Non-pigmented ciliary epithelial cell (primary cell): ENCODE measurements at regions not wholly inside any gene's neighbourhood (a gene's known extent, or its start where the extent isn't known, plus 50 kb on each side); places are given as distances from the start of the nearest gene placed in this dataset.
"Not testable (repeated sequence)": the region's sequence is repeated elsewhere in the genome, so short reads cannot be mapped to it uniquely, and the experiment has no call there.

Source experiments
- DNase-seq: peaks from one replicate; pipeline ENCODE4 v3.0.0-alpha.2; 2010; ENCODE audit warnings: low read depth

- no peak for DNase-seq
Observed at GRCh38 chr4:188377816-188378215, 238.6 kb downstream of the TRIML1 start.

DNA sequence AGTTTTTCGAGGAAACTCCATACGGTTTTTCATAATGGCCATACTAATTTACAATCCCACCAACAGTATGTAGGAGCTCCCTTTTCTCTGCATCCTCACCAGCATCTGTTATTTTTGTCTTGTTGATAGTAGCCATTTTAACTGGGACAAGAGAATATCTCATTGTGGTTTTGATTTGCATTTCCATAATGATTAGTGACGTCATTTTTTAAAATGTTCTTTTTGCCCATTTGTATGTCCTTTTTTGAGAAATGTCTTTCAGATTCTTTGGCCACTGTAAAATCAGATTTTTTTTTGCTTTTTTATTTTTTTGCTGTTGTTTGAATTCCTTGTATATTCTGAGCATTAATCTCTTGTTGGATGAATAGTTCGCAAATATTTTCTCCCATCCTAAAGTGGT lies 243.9 kb downstream of the TRIML1 start:
- no peak for DNase-seq

DNA sequence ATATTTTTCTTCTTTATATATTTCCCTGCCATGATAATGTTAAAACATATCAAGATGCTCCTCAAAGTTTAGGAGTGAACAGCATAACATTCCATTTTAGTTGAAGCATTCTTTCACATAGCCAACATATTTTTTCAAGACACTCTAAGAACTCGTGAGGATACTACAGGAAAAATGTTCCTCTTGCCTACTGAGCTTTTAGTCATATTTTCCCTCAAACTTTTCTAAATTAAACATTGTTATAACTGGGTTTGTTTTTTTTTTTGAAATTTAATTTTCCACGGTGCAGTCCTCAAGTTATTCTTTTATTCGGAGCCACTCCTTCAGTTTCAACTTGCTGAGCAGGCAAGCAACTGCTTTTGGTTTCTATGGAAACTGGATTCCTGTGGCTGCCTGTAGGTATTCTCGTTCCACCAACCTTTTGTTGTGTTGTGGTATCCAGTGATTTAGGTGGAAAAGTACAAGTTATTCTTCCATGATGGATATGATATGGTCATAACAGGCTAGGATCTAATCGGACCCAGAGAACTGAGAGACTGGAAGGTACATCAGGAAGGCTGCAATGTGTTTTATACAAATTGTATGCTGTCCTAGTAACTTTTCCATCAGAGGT lies 248.0 kb downstream of the TRIML1 start:
- DNase-seq, result no peak

- DNase-seq, result not testable (repeated sequence)
Observed at GRCh38 chr4:188391349-188391748, 252.1 kb downstream of the TRIML1 start.

GRCh38 chr4:188396037-188396436 lies 256.8 kb downstream of the TRIML1 start:
- no peak for DNase-seq

- no peak for DNase-seq
Observed at GRCh38 chr4:188399834-188400233, 260.6 kb downstream of the TRIML1 start.

GRCh38 chr4:188400451-188400850 lies 261.2 kb downstream of the TRIML1 start:
- no peak for DNase-seq

GRCh38 chr4:188403272-188403671 lies 264.0 kb downstream of the TRIML1 start:
- DNase-seq, result no peak

DNA sequence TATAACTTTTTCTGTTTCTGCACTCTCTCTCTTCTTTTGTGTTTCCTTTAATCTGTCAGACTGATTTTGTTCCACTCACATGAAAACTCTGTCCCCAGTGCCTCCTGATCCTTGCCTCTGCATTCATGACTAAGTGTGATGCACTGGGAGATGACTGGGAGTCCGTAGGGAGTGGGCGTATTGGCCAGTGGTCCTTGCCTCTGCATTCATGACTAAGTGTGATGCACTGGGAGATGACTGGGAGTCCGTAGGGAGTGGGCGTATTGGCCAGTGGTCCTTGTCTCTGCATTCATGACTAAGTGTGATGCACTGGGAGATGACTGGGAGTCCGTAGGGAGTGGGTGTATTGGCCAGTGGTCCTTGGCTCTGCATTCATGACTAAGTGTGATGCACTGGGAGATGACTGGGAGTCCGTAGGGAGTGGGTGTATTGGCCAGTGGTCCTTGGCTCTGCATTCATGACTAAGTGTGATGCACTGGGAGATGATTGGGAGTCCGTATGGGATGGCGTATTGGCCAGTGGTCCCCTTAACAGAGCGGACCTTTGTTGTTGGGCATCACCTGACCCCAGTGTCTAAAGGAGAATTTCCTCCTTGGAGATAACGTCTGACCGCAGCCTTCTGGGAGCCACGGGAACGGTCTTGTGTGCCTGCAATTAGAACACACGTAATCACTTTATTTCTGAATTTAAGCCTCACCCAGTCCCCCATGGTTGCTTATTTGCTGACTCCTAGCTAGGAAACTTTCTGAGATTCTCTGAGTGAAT lies 266.0 kb downstream of the TRIML1 start:
- not testable (repeated sequence) for DNase-seq

DNA sequence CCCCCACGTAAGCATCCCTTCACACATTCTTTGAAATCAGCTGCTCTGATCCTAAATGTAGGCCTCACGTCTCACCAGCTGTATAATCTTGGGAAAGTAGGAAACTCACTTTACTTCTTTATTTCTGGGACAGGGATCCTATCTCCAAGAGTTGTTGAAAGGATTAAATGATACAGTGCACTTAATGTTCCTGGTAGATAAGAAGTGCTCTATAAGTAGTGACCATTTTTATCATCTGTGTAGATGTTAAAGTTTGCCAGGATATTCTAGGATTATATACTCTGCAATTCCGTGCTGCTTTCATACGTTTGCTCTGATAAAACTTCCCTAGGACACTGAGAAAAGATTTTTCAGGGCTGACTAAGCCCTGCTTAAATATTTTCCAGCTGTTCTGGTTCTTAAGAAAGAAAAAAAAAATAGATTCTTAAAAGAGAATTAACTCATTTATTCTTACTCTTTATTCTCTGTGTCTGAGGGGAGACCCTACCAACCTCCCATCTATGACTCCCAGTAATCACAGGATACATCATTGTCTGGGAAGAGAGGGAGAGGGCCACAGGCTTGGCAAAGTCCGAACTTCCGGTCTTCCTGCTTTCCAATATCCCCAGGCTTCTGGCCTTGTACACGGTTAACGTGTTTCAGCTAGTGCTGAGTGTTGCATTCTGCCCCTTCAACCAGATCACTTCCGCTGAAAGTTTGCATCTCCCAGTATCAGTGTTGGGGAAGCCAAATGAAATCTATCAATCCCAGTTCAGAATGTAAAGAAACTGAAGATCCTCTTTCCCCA lies 269.2 kb downstream of the TRIML1 start:
- DNase-seq, result no peak

DNA sequence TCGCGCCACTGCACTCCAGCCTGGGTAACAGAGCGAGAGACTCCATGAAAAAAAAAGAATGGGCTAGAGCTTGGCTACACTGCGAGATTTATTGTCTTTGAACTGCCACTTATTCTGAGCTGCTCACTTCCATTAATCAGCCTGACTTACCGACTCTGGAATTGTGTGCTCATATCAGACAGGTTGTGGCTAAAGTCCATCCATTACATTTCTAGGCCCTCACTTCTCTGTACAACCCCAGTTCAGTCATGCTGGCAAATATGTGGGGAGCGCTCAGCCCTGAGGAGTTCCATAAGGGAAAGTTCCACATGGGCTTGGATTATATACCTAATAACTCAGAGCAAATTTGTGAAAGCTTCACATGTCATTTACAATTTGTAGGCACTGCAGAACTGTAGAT lies 270.6 kb downstream of the TRIML1 start:
- DNase-seq, result no peak

DNA sequence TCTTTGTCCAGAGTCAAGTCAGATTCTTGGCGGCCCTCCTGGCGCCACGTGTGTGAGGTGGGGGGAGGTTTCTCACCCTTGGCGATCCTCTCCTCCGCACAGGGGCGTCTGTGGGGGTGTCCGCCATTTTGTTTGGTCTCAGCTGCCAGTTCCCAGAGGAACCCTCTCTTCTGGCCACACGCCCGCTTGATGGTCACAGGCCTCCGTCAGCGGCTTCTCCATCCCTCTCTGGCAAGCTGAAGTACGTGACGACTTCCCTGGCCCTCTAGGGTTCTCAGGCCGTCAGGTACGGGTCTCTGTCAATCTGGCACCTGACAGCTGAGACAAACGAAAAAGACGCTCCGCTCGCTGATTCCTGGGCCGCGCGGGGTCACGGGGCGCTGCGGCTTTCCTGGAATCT lies 272.6 kb downstream of the TRIML1 start:
- no peak for DNase-seq

GRCh38 chr4:188412499-188412898 lies 273.3 kb downstream of the TRIML1 start:
- no peak for DNase-seq

DNA sequence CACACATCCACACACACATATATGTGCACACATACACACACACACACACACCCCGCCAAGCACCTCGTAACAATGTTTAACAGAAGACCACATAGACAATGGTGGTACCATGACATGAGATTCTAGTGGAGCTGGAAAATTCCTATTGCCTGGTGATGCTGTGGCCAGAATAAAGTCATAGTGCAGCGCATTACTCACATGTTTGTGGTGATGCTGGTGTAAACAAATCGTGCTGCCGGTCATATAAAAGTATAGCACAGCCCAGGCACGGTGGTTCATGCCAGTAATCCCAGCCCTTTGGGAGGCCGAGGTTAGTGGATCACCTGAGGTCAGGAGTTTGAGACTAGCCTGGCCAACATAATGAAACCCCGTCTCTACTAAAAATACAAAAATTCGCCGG lies 275.2 kb downstream of the TRIML1 start:
- DNase-seq, result no peak

DNA sequence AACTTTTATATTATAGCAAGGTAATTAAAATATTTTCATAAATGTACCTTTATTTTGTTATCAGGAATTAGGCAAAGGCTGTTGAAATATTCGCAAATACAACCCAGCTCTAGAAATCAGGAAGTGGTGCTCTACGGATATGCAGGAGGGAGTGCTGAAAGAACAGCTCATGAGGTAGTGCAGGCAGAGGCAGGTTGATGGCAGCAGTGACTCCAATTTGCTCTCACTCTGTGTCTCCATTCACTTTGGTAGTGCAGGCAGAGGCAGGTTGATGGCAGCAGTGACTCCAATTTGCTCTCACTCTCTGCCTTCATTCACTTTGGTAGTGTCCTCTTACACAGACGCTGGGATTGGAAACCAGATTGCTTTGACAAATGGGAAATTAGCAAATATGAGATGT lies 277.9 kb downstream of the TRIML1 start:
- no peak for DNase-seq

DNA sequence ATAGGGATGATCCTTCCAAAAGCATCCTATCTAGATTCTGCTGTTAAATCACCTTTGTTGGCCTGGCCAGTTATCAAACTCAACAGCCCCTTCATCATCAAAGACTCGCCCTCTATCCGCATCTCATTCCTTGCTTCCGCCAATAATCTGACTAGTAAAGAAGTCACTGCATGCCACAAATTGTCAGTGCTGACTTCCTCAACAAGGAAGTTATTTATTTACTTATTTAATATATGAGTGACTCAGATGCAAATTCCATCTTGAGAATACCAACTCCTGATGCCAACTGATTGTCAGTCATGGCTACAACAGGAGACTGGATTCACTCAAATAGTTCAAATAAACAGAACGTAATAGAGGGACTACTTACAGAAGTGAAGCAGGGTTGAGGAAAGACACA lies 283.8 kb downstream of the TRIML1 start:
- no peak for DNase-seq

DNA sequence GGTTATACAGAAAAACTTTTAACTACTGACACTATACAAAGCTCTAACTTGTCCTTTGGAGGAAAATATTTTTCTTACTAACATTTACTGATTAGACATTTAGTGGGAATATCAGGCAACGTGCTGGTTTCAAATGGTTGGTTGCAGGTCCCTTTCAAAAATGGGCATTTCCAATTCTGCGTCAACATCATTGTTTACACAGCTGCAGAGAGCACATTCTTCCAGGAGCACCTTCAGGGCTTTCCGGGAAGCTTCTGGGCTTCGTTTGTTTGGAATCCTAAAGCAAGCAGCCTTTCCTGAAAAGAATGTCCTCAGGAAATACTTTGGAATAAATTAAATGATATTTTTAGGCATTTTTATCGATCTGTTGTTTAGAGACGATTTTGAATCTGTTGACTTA lies 289.7 kb downstream of the TRIML1 start:
- DNase-seq, result no peak

DNA sequence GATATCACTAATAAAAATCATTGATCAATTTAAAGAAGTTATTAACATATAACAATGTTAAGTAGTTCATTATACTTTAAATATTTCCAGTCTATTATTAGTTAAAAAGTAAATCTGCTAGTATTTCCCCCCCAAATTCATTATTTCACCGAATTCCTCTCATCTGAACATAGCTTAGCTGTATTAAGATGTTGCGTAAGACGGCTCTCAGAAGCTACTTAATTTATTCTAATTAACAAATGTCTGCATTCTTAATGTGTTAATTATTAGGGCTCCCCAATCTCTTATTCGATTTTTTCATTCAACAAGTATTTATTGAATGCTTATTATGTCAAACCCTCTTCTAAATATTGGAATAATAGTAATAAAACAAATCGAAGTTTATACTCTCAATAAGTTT lies 290.7 kb downstream of the TRIML1 start:
- no peak for DNase-seq

DNA sequence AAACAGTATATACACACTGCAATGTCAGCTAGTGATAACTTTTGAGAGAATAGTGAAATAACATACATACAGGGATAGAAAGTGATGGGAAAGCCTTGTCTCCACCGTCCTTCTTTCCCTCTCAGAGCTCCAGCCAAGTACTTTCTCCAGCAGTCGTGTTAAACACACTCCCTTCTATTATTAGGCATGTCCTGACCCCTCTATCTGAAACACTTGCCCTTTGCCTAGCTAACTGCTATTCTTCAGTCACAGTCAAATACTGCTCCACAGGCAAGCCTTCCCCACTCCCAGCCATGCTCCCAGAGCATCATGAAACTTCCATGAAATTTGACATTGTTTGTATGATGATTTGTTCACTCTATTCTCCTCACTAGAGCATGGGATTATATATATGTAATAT lies 291.1 kb downstream of the TRIML1 start:
- DNase-seq, result no peak

DNA sequence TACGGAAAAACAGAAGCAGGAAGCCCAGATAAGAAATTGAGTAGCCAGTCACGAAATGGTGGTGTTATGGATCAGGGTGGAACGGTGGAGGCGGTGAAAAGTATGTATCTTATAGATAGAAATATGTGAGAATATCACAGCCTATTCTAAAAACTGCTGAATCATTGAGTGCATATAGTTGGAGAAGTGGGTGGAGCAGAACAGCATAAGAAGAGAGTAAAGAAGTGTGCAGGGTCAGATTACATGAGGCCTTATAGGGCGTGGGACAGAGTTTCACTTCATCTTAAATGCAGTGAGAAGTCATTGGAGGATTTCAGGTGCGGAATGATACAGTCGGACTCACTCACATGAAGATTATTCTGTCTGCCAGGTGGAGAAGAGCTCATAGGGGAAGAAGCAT lies 293.1 kb downstream of the TRIML1 start:
- no peak for DNase-seq

DNA sequence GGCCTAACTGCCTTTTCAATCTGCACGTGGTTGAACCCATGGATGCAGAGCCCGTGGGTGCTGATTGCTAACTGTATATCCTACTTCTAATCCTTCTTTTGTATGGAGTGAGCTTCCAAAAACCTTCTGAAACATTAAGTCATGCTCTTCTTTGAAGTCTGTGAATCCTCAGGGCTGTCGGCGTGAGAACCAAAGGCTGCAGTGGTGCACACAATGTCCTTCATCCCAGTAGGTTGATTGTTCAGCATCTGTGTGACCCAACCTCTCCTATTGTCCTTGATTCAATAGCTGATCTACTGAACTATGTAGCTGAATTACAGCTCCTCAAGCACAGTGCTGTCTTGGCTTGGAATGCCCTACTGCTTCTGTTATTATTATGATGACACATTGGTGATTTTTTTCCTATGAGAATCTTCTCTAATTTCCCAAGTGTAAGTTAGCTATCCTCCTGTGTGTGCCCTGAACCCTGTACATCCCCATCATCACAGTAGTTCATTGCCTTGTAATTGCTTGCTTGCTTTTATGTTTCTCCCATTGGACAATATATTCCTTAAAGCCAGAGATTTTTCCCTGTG lies 294.6 kb downstream of the TRIML1 start:
- DNase-seq, result no peak

DNA sequence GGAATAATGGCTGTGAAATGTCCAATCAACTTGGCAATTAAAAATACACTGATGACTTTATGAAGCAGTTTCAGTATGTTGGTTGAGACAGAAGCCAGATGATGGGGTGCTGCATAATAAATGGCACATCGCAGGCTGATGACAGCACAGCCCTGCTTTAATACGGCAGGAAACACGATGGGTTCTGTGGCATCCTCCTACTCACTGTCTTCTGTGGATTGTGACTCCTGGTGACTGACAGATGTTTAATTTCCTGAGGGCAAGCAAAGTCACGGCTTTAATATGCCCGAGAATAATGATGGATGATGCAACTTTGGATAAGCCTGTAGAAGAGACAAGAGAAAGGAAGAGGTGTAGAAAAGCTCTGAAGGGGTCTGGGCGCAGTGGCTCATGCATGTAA lies 295.4 kb downstream of the TRIML1 start:
- DNase-seq, result no peak

DNA sequence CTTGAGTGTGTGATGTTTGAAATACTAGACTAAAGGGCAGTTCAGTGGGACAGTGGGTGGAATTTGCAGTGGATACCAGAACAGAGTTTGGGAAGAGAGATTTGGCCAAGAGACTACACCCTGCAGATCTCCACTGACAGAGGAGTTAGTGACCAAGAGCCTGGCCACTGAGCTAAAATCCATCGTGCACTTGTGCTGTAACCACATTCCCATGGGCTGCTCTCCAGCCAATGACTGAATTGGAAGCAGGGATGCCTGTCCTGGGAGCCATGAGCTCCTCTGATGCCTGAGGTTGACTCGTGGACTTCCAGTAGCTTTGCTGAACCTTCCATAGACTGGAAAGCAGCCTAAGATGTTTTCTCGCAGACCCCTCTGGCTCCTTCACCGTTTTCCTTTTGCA lies 296.1 kb downstream of the TRIML1 start:
- no peak for DNase-seq
